Mononuclear cell (primary cell): ENCODE measurements at regions not wholly inside any gene's neighbourhood (a gene's known extent, or its start where the extent isn't known, plus 50 kb on each side); places are given as distances from the start of the nearest gene placed in this dataset.
"Not testable (repeated sequence)": the region's sequence is repeated elsewhere in the genome, so short reads cannot be mapped to it uniquely, and the experiment has no call there.

Experiments used
- H3K27me3 ChIP-seq: 2 replicates; pipeline ENCODE4 v1.6.0; 2011; ENCODE audit warnings: low read length, control low read depth; ENCODE audit not compliant: insufficient read depth
- H3K4me1 ChIP-seq: 2 replicates; pipeline ENCODE4 v1.5.1; 2011; ENCODE audit warnings: mild to moderate bottlenecking, low read length, control low read depth; ENCODE audit not compliant: insufficient read depth
- H3K4me3 ChIP-seq: 2 replicates; pipeline ENCODE4 v1.5.1; 2011; ENCODE audit warnings: mild to moderate bottlenecking, low read length, moderate library complexity
- H3K9me3 ChIP-seq: 2 replicates; pipeline ENCODE4 v1.5.1; 2011; ENCODE audit warnings: low read depth, mild to moderate bottlenecking, control low read depth, low read length

- no peak overlapping the region for H3K4me3 ChIP-seq
- no peaks in the 10 kb centered on the region for H3K9me3 ChIP-seq
- no peaks in the 10 kb centered on the region for H3K27me3 ChIP-seq
- no peaks in the 10 kb centered on the region for H3K4me1 ChIP-seq
Observed at GRCh38 chr5:86671536-86671935, 53.8 kb downstream of the COX7C start.

- no peaks in the 10 kb centered on the region for H3K27me3 ChIP-seq
- no peaks in the 10 kb centered on the region for H3K9me3 ChIP-seq
- no peak overlapping the region for H3K4me3 ChIP-seq
- H3K4me1 ChIP-seq = no peaks in the 10 kb centered on the region
Observed at GRCh38 chr5:86674069-86674468, 56.3 kb downstream of the COX7C start.

- H3K4me1 ChIP-seq = no peaks in the 10 kb centered on the region
- H3K27me3 ChIP-seq = no peaks in the 10 kb centered on the region
- no peaks in the 10 kb centered on the region for H3K9me3 ChIP-seq
- H3K4me3 ChIP-seq = no peak overlapping the region
Observed at GRCh38 chr5:86675311-86675710, 57.6 kb downstream of the COX7C start.

GRCh38 chr5:86679529-86679928, 61.8 kb downstream of the COX7C start:
- Histone ChIP-seq H3K4me1 (no peaks in the 10 kb centered on the region), H3K9me3 (no peaks in the 10 kb centered on the region), H3K4me3 (no peak overlapping the region)

GRCh38 chr5:86679949-86680348, 62.2 kb downstream of the COX7C start:
- no peak overlapping the region for H3K4me3 ChIP-seq
- no peaks in the 10 kb centered on the region for H3K9me3 ChIP-seq
- H3K4me1 ChIP-seq = no peaks in the 10 kb centered on the region
- H3K27me3 ChIP-seq = peaks cover 8% of the 10 kb centered on the region

More at GRCh38 chr5:86679529-86679928, 61.8 kb downstream of the COX7C start:
- peaks cover 6% of the 10 kb centered on the region for H3K27me3 ChIP-seq

GRCh38 chr5:86684222-86684621, 66.5 kb downstream of the COX7C start:
- Histone ChIP-seq H3K4me3 (no peak overlapping the region), H3K27me3 (peaks cover 8% of the 10 kb centered on the region), H3K4me1 (no peaks in the 10 kb centered on the region), H3K9me3 (no peaks in the 10 kb centered on the region)

GRCh38 chr5:86686046-86686445, 68.3 kb downstream of the COX7C start:
- no peak overlapping the region for H3K4me3 ChIP-seq

GRCh38 chr5:86688406-86688805, 70.7 kb downstream of the COX7C start:
- H3K4me3 ChIP-seq = no peak overlapping the region
- peaks cover 3% of the 10 kb centered on the region for H3K27me3 ChIP-seq
- H3K9me3 ChIP-seq = no peaks in the 10 kb centered on the region
- no peaks in the 10 kb centered on the region for H3K4me1 ChIP-seq

More at GRCh38 chr5:86686046-86686445, 68.3 kb downstream of the COX7C start:
- Histone ChIP-seq H3K27me3 (peaks cover 8% of the 10 kb centered on the region), H3K9me3 (no peaks in the 10 kb centered on the region), H3K4me1 (no peaks in the 10 kb centered on the region)

GRCh38 chr5:86689103-86689729, 71.5 kb downstream of the COX7C start:
- Histone ChIP-seq H3K27me3 (peaks cover 3% of the 10 kb centered on the region), H3K4me1 (no peaks in the 10 kb centered on the region), H3K9me3 (no peaks in the 10 kb centered on the region), H3K4me3 (no peak overlapping the region)

- Histone ChIP-seq H3K4me1 (no peaks in the 10 kb centered on the region), H3K4me3 (no peak overlapping the region), H3K27me3 (no peaks in the 10 kb centered on the region), H3K9me3 (no peaks in the 10 kb centered on the region)
Observed at GRCh38 chr5:86709157-86709881, 91.6 kb downstream of the COX7C start.

GRCh38 chr5:86716121-86716520, 98.4 kb downstream of the COX7C start:
- H3K4me3 ChIP-seq = no peak overlapping the region
- H3K4me1 ChIP-seq = no peaks in the 10 kb centered on the region
- H3K27me3 ChIP-seq = no peaks in the 10 kb centered on the region
- no peaks in the 10 kb centered on the region for H3K9me3 ChIP-seq

GRCh38 chr5:86731319-86732117, 113.8 kb downstream of the COX7C start:
- H3K9me3 ChIP-seq, H3K27me3 ChIP-seq, H3K4me1 ChIP-seq, H3K4me3 ChIP-seq: not testable (repeated sequence)

GRCh38 chr5:86735370-86735769, 117.6 kb downstream of the COX7C start:
- Histone ChIP-seq H3K9me3 (peaks cover 17% of the 10 kb centered on the region), H3K4me1 (no peaks in the 10 kb centered on the region), H3K4me3 (no peak overlapping the region), H3K27me3 (no peaks in the 10 kb centered on the region)

- peaks cover 17% of the 10 kb centered on the region for H3K9me3 ChIP-seq
- no peak overlapping the region for H3K4me3 ChIP-seq
- H3K4me1 ChIP-seq = no peaks in the 10 kb centered on the region
- no peaks in the 10 kb centered on the region for H3K27me3 ChIP-seq
Observed at GRCh38 chr5:86737579-86737978, 119.8 kb downstream of the COX7C start.

GRCh38 chr5:86748538-86749105, 130.9 kb downstream of the COX7C start:
- H3K9me3 ChIP-seq = no peaks in the 10 kb centered on the region
- H3K4me3 ChIP-seq = no peak overlapping the region
- H3K4me1 ChIP-seq = no peaks in the 10 kb centered on the region
- no peaks in the 10 kb centered on the region for H3K27me3 ChIP-seq
